ENCODE measurements at regions not wholly inside any gene's neighbourhood (a gene's known extent, or its start where the extent isn't known, plus 50 kb on each side); places are given as distances from the start of the nearest gene placed in this dataset.

GRCh38 chr6:132244744-132245143, 156.5 kb downstream of the MOXD1 start:
- H3K27ac ChIP-seq = no peak overlapping the region
- TF ChIP-seq CTCF (conservative IDR thresholded peaks at IDR 0.05) = no peak

DNA sequence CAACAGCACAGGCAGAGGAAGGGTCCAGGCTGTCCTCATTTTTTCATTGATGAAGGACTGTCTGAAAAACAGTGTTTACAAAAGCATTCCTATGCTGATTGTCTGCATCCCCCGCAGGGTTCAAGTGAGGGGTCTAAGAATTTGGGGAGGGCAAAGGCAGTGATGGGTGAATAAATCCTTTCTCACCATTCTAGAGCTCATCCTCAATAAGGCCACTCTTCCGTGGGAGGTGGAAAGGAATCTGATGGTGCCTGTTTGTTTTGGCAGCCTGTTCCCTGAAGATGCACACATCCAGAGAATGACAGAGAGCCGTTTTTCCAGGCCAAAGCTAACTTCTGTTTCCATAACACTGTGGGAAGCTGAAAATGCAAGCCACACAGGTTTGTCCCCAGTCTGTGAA, 164.5 kb downstream of the MOXD1 start:
- TF ChIP-seq CTCF (conservative IDR thresholded peaks at IDR 0.05) = no peak
- H3K27ac ChIP-seq = peak overlapping the region; percentile 36; the same call in 1 of the 2 replicates

DNA sequence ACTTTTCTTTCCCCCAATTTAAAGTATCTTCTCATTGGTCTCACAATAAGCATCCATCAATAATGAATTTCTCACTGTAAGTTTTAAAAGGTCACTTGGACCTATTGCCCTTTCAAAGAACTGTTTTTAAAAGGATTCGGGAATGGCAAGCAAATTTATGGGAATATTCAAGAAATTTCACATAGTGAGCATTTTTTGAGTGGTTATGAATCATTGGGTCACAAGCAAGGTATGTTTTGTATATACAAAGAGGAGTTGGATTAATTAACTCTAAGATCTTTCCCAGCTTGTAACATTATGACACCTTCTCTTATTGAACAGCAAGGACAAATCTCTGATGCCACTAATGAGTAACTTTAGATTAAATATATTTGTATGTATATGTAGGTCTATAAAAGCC, 165.0 kb downstream of the MOXD1 start:
- peak overlapping the region; percentile 36; the same call in 1 of the 2 replicates for H3K27ac ChIP-seq
- no peak for TF ChIP-seq CTCF (conservative IDR thresholded peaks at IDR 0.05)

DNA sequence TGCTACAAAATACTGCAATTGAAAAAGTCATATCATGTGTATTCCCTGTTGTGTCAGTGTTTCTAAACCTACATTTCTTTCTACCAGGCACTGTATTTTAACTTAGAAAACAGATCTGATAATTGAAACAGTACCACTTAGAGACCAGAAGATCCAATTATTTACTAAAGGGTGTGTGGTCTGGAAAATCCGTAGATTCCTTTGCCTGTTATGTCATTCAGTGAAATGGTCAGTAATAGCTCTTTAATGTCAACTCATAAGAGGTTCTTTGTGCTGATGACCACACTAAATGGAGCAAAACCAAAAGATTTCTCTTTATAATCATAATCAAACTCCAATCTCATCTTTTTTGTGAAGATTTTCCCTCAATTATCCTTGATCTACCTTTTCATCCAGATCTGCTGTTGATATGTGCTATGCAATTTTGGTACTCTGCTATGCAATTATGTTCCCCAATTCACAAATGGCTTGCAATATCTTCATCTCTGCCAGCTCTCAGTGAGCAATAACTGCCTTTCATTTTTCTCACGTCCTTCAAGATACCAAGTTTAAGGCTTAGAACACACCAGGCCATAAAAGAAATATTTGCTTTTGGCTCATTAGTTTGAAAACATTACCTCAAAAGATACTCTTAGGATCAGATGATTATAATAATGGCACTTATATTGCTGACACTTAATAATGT, 165.5 kb downstream of the MOXD1 start:
- TF ChIP-seq CTCF (conservative IDR thresholded peaks at IDR 0.05) = no peak
- H3K27ac ChIP-seq = no peak overlapping the region

GRCh38 chr6:132234356-132234755, 166.9 kb downstream of the MOXD1 start:
- H3K27ac ChIP-seq = no peak overlapping the region
- no peak for TF ChIP-seq CTCF (conservative IDR thresholded peaks at IDR 0.05)

DNA sequence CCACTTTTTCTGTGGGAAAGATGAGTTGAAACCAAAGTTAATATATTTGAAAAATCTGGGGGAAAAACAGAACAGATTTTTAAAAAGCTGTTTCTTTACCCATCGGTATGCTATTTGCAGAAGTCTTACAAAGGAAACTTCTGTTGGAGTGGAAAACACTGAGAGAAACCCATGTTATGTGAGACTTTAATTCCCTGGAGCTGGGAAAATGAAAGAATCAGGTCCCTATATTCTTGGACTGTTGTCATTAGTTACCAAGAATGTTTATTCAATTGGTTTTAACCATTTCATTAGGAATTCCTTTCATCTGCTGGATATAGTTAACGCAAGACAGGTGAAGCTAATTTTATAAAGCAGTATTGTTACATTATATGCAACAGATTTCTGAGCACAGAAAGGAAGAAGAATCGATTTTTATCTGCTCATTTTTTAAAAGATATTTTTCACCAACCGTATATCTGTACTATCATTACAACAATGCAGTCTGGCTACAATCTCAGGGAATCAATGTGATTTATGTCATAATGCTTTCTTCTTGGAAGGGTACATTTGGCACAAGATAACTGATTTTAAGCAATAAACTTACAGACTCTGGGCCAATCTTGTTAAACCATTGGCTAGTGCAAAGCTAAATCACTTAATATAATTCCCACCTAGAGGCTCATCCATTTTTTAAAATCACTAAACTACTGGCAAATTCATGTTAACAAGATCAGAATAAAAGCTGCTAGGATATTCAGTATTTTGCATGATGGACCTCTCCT, 170.0 kb downstream of the MOXD1 start:
- H3K27ac ChIP-seq = no peak overlapping the region
- no peak for TF ChIP-seq CTCF (conservative IDR thresholded peaks at IDR 0.05)

DNA sequence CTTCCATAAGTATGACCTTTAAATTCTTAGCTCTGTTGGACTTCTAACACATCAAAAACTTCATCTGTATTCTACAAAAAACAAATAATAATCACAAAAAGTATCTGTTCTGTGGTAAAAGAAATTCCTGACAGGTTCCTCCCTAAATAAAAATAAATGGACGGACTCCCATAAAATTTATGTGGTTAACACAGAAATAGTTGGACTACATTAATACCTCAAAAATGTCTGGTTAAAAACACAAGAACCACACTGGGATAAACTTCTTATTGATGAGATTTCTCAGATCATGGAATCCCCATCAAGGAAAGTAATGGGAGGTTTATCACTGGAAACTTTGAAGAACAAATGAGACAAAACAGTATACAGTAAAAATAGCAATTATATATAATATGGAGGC, 172.4 kb downstream of the MOXD1 start:
- no peak overlapping the region for H3K27ac ChIP-seq
- no peak for TF ChIP-seq CTCF (conservative IDR thresholded peaks at IDR 0.05)

All from VCaP (cell line).